H9 (cell line): ENCODE measurements at regions not wholly inside any gene's neighbourhood (a gene's known extent, or its start where the extent isn't known, plus 50 kb on each side); places are given as distances from the start of the nearest gene placed in this dataset.

Experiments
- DNase-seq: peaks from one replicate; pipeline ENCODE4 v3.0.0-alpha.2; 2017
- H2AFZ ChIP-seq: one replicate; pipeline ENCODE4 v1.6.1; 2013; ENCODE audit warnings: mild to moderate bottlenecking, low read length, control low read depth, moderate library complexity
- H2AK5ac ChIP-seq: 2 replicates; pipeline ENCODE4 v1.6.1; 2013; ENCODE audit warnings: low read length, control low read depth, mixed read lengths; ENCODE audit not compliant: insufficient read length
- H2BK120ac ChIP-seq: one replicate; pipeline ENCODE4 v1.6.1; 2013; ENCODE audit warnings: low read depth, mild to moderate bottlenecking, low read length, control low read depth, inconsistent platforms; ENCODE audit not compliant: poor library complexity, severe bottlenecking
- H2BK12ac ChIP-seq: 2 replicates; pipeline ENCODE4 v1.6.1; 2013; ENCODE audit warnings: low read length, control low read depth, mixed read lengths, low read depth; ENCODE audit not compliant: insufficient read length
- H2BK15ac ChIP-seq: 2 replicates; pipeline ENCODE4 v1.6.1; 2013; ENCODE audit warnings: low read depth, low read length, control low read depth
- H2BK20ac ChIP-seq: one replicate; pipeline ENCODE4 v1.6.1; 2013; ENCODE audit warnings: low read depth, mild to moderate bottlenecking, low read length, control low read depth, inconsistent platforms; ENCODE audit not compliant: poor library complexity, severe bottlenecking
- H2BK5ac ChIP-seq: 2 replicates; pipeline ENCODE4 v1.6.1; 2013; ENCODE audit warnings: low read length, control low read depth, mixed read lengths; ENCODE audit not compliant: insufficient read length
- H3K14ac ChIP-seq: 2 replicates; pipeline ENCODE4 v1.6.1; 2013; ENCODE audit warnings: low read length, control low read depth; ENCODE audit not compliant: insufficient read depth
- H3K18ac ChIP-seq: 2 replicates; pipeline ENCODE4 v1.6.1; 2013; ENCODE audit warnings: low read depth, mild to moderate bottlenecking, mixed read lengths, low read length, control low read depth; ENCODE audit not compliant: insufficient read length
- H3K23ac ChIP-seq: 2 replicates; pipeline ENCODE4 v1.6.1; 2013; ENCODE audit warnings: low read length, control low read depth, mixed read lengths, low read depth; ENCODE audit not compliant: insufficient read length
- H3K23me2 ChIP-seq: 2 replicates; pipeline ENCODE4 v1.6.1; 2013; ENCODE audit warnings: low read depth, mild to moderate bottlenecking, mixed read lengths, low read length, control low read depth; ENCODE audit not compliant: insufficient read length, poor library complexity, severe bottlenecking
- H3K27ac ChIP-seq: 2 replicates; pipeline ENCODE4 v1.5.1; 2013; ENCODE audit warnings: low read length, control low read depth, mixed read lengths, low read depth; ENCODE audit not compliant: insufficient read length
- H3K27me3 ChIP-seq: 2 replicates; pipeline ENCODE4 v1.6.1; 2013; ENCODE audit warnings: low read length, control low read depth, inconsistent platforms; ENCODE audit not compliant: insufficient read depth
- H3K4ac ChIP-seq: 2 replicates; pipeline ENCODE4 v1.6.1; 2013; ENCODE audit warnings: low read depth, mild to moderate bottlenecking, control low read depth, inconsistent platforms, low read length, moderate library complexity
- H3K4me1 ChIP-seq: 2 replicates; pipeline ENCODE4 v1.6.1; 2013; ENCODE audit warnings: low read length, control low read depth, inconsistent platforms; ENCODE audit not compliant: insufficient read depth
- H3K4me2 ChIP-seq: 2 replicates; pipeline ENCODE4 v1.6.1; 2013; ENCODE audit warnings: low read length, control low read depth, mixed read lengths; ENCODE audit not compliant: insufficient read length, insufficient read depth
- H3K56ac ChIP-seq: 2 replicates; pipeline ENCODE4 v1.6.1; 2013; ENCODE audit warnings: low read depth, mild to moderate bottlenecking, mixed read lengths, low read length, control low read depth; ENCODE audit not compliant: insufficient read length
- H3K79me1 ChIP-seq: 2 replicates; pipeline ENCODE4 v1.6.1; 2013; ENCODE audit warnings: low read depth, mild to moderate bottlenecking, moderate library complexity, low read length, control low read depth, inconsistent platforms; ENCODE audit not compliant: insufficient read depth, poor library complexity, severe bottlenecking
- H3K79me2 ChIP-seq: 2 replicates; pipeline ENCODE4 v1.6.1; 2013; ENCODE audit warnings: low read length, control low read depth, inconsistent platforms; ENCODE audit not compliant: insufficient read depth
- H3K9ac ChIP-seq: 2 replicates; pipeline ENCODE4 v1.6.1; 2013; ENCODE audit warnings: low read length, control low read depth, mixed read lengths; ENCODE audit not compliant: insufficient read length; ENCODE audit errors: extremely low read depth
- H3K9me3 ChIP-seq: one replicate; pipeline ENCODE4 v1.6.1; 2013; ENCODE audit warnings: low read depth, low read length, inconsistent platforms; ENCODE audit not compliant: control insufficient read depth
- H3T11ph ChIP-seq: one replicate; pipeline ENCODE4 v1.6.1; 2013; ENCODE audit warnings: mild to moderate bottlenecking, low read length, control low read depth, inconsistent platforms
- H4K20me1 ChIP-seq: one replicate; pipeline ENCODE4 v1.6.1; 2013; ENCODE audit not compliant: control insufficient read depth, insufficient read length, insufficient read depth
- H4K5ac ChIP-seq: 2 replicates; pipeline ENCODE4 v1.6.1; 2013; ENCODE audit warnings: low read depth, mild to moderate bottlenecking, mixed read lengths, low read length, control low read depth; ENCODE audit not compliant: insufficient read length
- H4K8ac ChIP-seq: replicated peaks from 2 replicates; pipeline ENCODE4 v1.6.1; 2013; ENCODE audit warnings: low read length, control low read depth, mixed read lengths, low read depth; ENCODE audit not compliant: insufficient read length
- H4K91ac ChIP-seq: 2 replicates; pipeline ENCODE4 v1.6.1; 2013; ENCODE audit warnings: low read depth, mild to moderate bottlenecking, moderate library complexity, mixed read lengths, low read length, control low read depth; ENCODE audit not compliant: insufficient read length
- H3K27ac Mint-ChIP-seq, 3 experiments: 2 replicates in 2 of 3; 3 replicates in 1 of 3; pipeline ENCODE4 v1.8.0; 2020 to 2021; ENCODE audit warnings: mixed read lengths in 3 of 3, mild to moderate bottlenecking in 1 of 3, moderate library complexity in 1 of 3
- H3K27me3 Mint-ChIP-seq: 2 replicates; pipeline ENCODE4 v1.8.0; 2021; ENCODE audit warnings: low read depth, mild to moderate bottlenecking, moderate library complexity, mixed read lengths
- H3K36me3 Mint-ChIP-seq, 3 experiments: 2 replicates in 2 of 3; 3 replicates in 1 of 3; pipeline ENCODE4 v1.8.0; 2020 to 2021; ENCODE audit warnings: low read depth in 3 of 3, mixed read lengths in 3 of 3; ENCODE audit not compliant: insufficient read depth in 1 of 3
- H3K4me1 Mint-ChIP-seq, 2 experiments: 2 replicates each; pipeline ENCODE4 v1.8.0; 2020; ENCODE audit warnings: mixed read lengths in 2 of 2
- H3K4me3 Mint-ChIP-seq, 2 experiments: 2 replicates in 1 of 2; 3 replicates in 1 of 2; pipeline ENCODE4 v1.8.0; 2020 to 2021; ENCODE audit warnings: mild to moderate bottlenecking in 2 of 2, mixed read lengths in 2 of 2, moderate library complexity in 1 of 2
- H3K9me3 Mint-ChIP-seq, 2 experiments: 2 replicates in 1 of 2; 3 replicates in 1 of 2; pipeline ENCODE4 v1.8.0; 2020; ENCODE audit warnings: mild to moderate bottlenecking in 2 of 2, mixed read lengths in 2 of 2, moderate library complexity in 1 of 2
- CTCF ChIP-seq: fragments of 200-600 bp; sonication (generic); conservative IDR thresholded peaks from 3 replicates; pipeline ENCODE4 v1.8.0; 2021; ENCODE audit warnings: antibody characterized with exemption, mild to moderate bottlenecking
- WGBS: extraction: QIAGEN DNeasy Blood & Tissue Kit; methylation state at CpG from one replicate; pipeline ENCODE4 v1.1.7; 2013; ENCODE audit warnings: missing lambda C conversion rate, low lambda C conversion rate, mixed read lengths; ENCODE audit not compliant: insufficient read length; ENCODE audit errors: extremely low coverage; 5-methylcytosine and 5-hydroxymethylcytosine counted together

- Mint-ChIP-seq H3K9me3 (no peaks in the 10 kb centered on the region; a peak in 2 of 5 replicates), H3K4me3 (no peak overlapping the region), H3K27me3 (no peaks in the 10 kb centered on the region; the same call in 1 of the 2 replicates), H3K36me3 (no peaks in the 10 kb centered on the region), H3K27ac (0 out of 7 replicates have a peak overlapping the region, but pooled peaks of 1 of the 3 experiments have one; percentile 65), H3K4me1 (peaks cover 0 to 9% of the 10 kb centered on the region in 2 experiments)
- Histone ChIP-seq H3K4me1 (no peaks in the 10 kb centered on the region), H3K4ac (no peak overlapping the region), H2AFZ (no peak overlapping the region), H3K27me3 (no peaks in the 10 kb centered on the region), H4K8ac (no peak overlapping the region), H3K79me2 (no peaks in the 10 kb centered on the region), H2BK5ac (no peak overlapping the region), H3K9ac (no peak overlapping the region), H3K27ac (no peak overlapping the region), H3K4me2 (no peak overlapping the region), H3K18ac (no peak overlapping the region), H3T11ph (no peak overlapping the region), H3K9me3 (no peaks in the 10 kb centered on the region), H2BK20ac (no peak overlapping the region), H3K14ac (no peak overlapping the region), H2AK5ac (no peak overlapping the region), H3K56ac (no peak overlapping the region), H2BK120ac (no peak overlapping the region), H2BK12ac (no peak overlapping the region), H3K79me1 (no peaks in the 10 kb centered on the region), H4K5ac (no peak overlapping the region), H3K23me2 (no peaks in the 10 kb centered on the region), H3K23ac (no peak overlapping the region), H4K20me1 (no peaks in the 10 kb centered on the region), H2BK15ac (no peak overlapping the region), H4K91ac (no peak overlapping the region)
- WGBS, result no CpG with 5 or more reads among the region's 3 CpGs
- no peak for TF ChIP-seq CTCF
- no peak for DNase-seq
Observed at GRCh38 chr2:109679225-109679624, 65.1 kb downstream of the SOWAHC start.
